ENCODE measurements at regions not wholly inside any gene's neighbourhood (a gene's known extent, or its start where the extent isn't known, plus 50 kb on each side); places are given as distances from the start of the nearest gene placed in this dataset.

DNA sequence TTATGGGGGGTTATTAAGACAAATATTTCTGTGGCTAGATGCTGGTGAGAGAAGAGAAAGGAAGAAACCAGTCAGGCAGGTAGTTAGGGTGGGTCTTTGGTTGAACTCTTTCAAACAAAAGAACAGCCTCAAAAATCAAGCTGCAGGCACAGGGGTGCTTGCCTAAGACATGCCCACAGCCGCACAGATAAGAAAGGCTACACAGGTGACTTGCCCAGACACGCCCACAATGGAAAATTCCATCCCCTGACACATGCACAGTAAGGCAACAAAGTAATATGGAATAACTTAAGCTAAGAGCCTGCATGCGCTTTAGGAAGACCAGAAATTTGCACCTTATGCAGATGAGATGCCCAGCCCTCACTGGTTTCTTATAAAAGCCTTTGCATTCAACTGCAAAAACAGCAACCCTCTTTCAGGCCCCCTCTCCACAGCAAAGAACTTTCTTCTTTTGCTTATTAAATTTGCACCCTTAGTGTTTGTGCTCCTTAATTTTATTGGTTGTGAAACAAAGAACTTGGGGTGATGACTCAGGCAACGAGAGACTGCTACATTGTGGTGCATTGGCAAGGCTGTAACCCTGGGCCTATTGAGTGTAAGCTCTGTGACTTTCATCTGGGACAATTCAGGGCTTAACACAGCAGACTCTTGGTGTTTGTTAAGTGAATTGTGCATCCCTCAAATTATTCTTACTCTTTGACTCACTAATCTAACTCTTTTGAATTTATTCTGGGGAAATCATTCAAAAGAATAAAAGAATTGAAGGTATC is 149.4 kb downstream of the RPAP3 start (continued):
- TF ChIP-seq ZNF615 (CRISPR knock-in tag; IDR thresholded peaks at IDR 0.05; ENCODE audit: borderline replicate concordance) = no peak
- no peak for TF ChIP-seq SMARCE1 (IDR thresholded peaks at IDR 0.05; ENCODE audit: borderline replicate concordance)
- TF ChIP-seq ZBTB7B (CRISPR knock-in tag; IDR thresholded peaks at IDR 0.05) = no peak
- TF ChIP-seq ZSCAN25 (CRISPR knock-in tag; IDR thresholded peaks at IDR 0.05) = no peak
- no peak for TF ChIP-seq CBFB (CRISPR knock-in tag; IDR thresholded peaks at IDR 0.05)
- TF ChIP-seq ZBTB38 (CRISPR knock-in tag; IDR thresholded peaks at IDR 0.05) = no peak

DNA sequence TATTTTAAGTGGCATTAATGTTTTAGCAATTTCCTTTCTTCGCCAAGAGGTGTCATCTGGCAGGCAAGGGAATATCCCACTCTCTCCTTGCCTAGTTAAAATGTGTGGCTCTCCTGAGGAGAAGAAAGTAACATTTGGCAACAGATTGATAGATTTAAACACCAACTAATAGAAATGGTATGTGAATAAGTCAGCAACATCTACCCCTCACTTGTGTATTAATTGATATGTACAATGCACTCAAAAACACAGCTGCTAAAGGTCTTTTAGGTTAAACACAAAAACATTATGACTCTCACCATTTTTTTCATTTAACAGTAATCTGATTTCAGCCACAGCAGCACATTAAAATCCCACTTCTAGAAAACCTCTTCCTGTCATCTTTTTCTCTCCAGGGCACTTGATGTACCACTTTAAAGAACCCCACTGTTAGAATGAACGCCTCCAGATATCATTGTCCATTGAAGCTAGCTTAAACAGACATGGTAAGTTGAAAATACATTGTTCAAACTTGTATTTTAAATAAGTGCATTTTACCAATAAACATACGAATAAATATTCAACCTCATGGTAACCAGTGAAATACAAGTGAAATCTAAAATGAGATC is 151.7 kb downstream of the RPAP3 start:
- intact Hi-C loops (cut with micrococcal nuclease; ENCODE audit: unreplicated experiment) (no loop called here), in situ Hi-C loops (cut with HindIII; ENCODE audit: extremely low pct_ligation_motif_present, low pct_unique_long_range_greater_than_20kb) (no loop called here)
- DNase-seq (ENCODE audit: low spot score) (no peak), ATAC-seq (no peak), FAIRE-seq (no peak)
- 17% methylated on average over 3 of the region's 3 CpGs for WGBS (ENCODE audit: low lambda C conversion rate)
- H3K27me3 ChIP-seq (ENCODE audit: control insufficient read depth in 1 of 2, insufficient read depth in 2 of 2, low read length in 2 of 2) = no peaks in the 10 kb centered on the region; a peak in 1 of 5 replicates
- no peaks in the 10 kb centered on the region for H3K79me2 ChIP-seq (ENCODE audit: insufficient read depth, low read length)
- H3K4me3 ChIP-seq (replicated peaks in 1 of 3; ENCODE audit: insufficient read depth in 1 of 3, low read depth in 2 of 3, low read length in 3 of 3) = no peak overlapping the region
- no TSS peak for BruUV-seq (replicated peaks)
- ChIA-PET POLR2A (no interaction called here), CTCF (ENCODE audit: low intra/inter-chr PET ratio, low total read pairs) (no interaction called here)
- H3K27ac ChIP-seq (ENCODE audit: extremely low read length, insufficient read depth, low read length) = no peak overlapping the region
- TF ChIP-seq FOXJ3 (CRISPR knock-in tag; IDR thresholded peaks at IDR 0.05; ENCODE audit: borderline replicate concordance) = no peak
- TF ChIP-seq, protein P1, sequence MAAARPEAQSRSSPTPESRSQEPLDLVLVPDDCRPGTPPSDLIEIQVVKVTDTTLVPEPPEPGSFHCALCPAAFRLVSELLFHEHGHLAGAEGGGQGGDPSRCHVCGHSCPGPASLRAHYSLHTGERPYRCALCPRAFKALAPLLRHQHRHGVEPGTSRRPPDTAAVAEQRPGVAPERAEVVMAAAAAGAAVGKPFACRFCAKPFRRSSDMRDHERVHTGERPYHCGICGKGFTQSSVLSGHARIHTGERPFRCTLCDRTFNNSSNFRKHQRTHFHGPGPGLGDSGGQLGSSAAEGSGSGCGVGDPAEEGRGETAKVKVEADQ (CRISPR knock-in tag; IDR thresholded peaks at IDR 0.05; ENCODE audit: borderline replicate concordance) = no peak
- H3K9ac ChIP-seq (ENCODE audit: insufficient read depth, low read depth, low read length) = no peak overlapping the region
- H3K36me3 ChIP-seq (replicated peaks in 1 of 2; ENCODE audit: control insufficient read depth in 1 of 2, insufficient read depth in 2 of 2, low read length in 2 of 2) = no peaks in the 10 kb centered on the region
- H4K20me1 ChIP-seq (ENCODE audit: insufficient read depth, low read length) = no peaks in the 10 kb centered on the region
- H3K4me1 ChIP-seq (ENCODE audit: insufficient read depth, low read length) = no peaks in the 10 kb centered on the region
- H3K4me2 ChIP-seq (ENCODE audit: low read depth, low read length) = no peak overlapping the region
- H3K9me3 ChIP-seq (ENCODE audit: low read length) = peaks cover 32% of the 10 kb centered on the region
- H2AFZ ChIP-seq (ENCODE audit: low read length) = no peak overlapping the region

All from HepG2 (cell line).